OCI-LY3 (cell line): ENCODE measurements at regions not wholly inside any gene's neighbourhood (a gene's known extent, or its start where the extent isn't known, plus 50 kb on each side); places are given as distances from the start of the nearest gene placed in this dataset.
A peak's percentile ranks its signal among the peaks of the same experiment; 100 is the strongest.
"Not testable (repeated sequence)": the region's sequence is repeated elsewhere in the genome, so short reads cannot be mapped to it uniquely, and the experiment has no call there.

Source experiments
- H2AFZ ChIP-seq: fragments of 200-600, 300-600 bp; shearing (Covaris generic); 2 replicates; pipeline ENCODE4 v1.6.0; 2014; ENCODE audit warnings: antibody characterized with exemption, low read depth, low read length
- H3K27ac ChIP-seq: fragments of 200-600, 300-600 bp; sonication (generic); 2 replicates; pipeline ENCODE4 v1.5.1; 2014; ENCODE audit warnings: mild to moderate bottlenecking, low read length, moderate library complexity, mixed read lengths
- H3K27me3 ChIP-seq: fragments of 200-600, 300-600 bp; sonication (generic); 2 replicates; pipeline ENCODE4 v1.6.1; 2014; ENCODE audit warnings: low read depth, low read length, mixed read lengths
- H3K36me3 ChIP-seq: fragments of 200-600, 300-600 bp; sonication (generic); replicated peaks from 2 replicates; pipeline ENCODE3; 2014; ENCODE audit warnings: low read depth, low read length, mixed read lengths
- H3K4me1 ChIP-seq: fragments of 300-600, 200-600 bp; sonication (generic); 2 replicates; pipeline ENCODE4 v1.6.1; 2014; ENCODE audit warnings: low read length, mixed read lengths
- H3K4me2 ChIP-seq: fragments of 200-600, 300-600 bp; sonication (generic); 2 replicates; pipeline ENCODE4 v1.6.1; 2014; ENCODE audit warnings: low read length, mixed read lengths
- H3K4me3 ChIP-seq: fragments of 300-600, 200-600 bp; sonication (generic); 2 replicates; pipeline ENCODE4 v1.5.1; 2014; ENCODE audit warnings: antibody characterized with exemption, mild to moderate bottlenecking, low read length, moderate library complexity
- H3K79me2 ChIP-seq: fragments of 300-600, 200-600 bp; shearing (Covaris generic); 2 replicates; pipeline ENCODE4 v1.6.1; 2014; ENCODE audit warnings: mild to moderate bottlenecking, low read length, mixed read lengths
- H3K9ac ChIP-seq: fragments of 300-600, 200-600 bp; shearing (Covaris generic); 2 replicates; pipeline ENCODE4 v1.6.0; 2014; ENCODE audit warnings: mild to moderate bottlenecking, low read length, moderate library complexity
- H3K9me3 ChIP-seq: fragments of 200-600, 300-600 bp; shearing (Covaris generic); 2 replicates; pipeline ENCODE4 v1.6.1; 2014; ENCODE audit warnings: low read length, mixed read lengths; ENCODE audit not compliant: insufficient read depth
- H4K20me1 ChIP-seq: fragments of 200-600, 300-600 bp; sonication (generic); 2 replicates; pipeline ENCODE4 v1.6.1; 2016; ENCODE audit warnings: low read length, mixed read lengths; ENCODE audit not compliant: insufficient read depth
- CTCF ChIP-seq: fragments of 200-600, 300-600 bp; sonication (generic); IDR thresholded peaks from 2 replicates; pipeline ENCODE4 v1.5.1; 2014; ENCODE audit warnings: antibody characterized with exemption, low read length, low read depth

- 0 out of 2 replicates have a peak, but pooled peaks have one; percentile 34 for TF ChIP-seq CTCF
- H3K27me3 ChIP-seq, H3K4me3 ChIP-seq, H3K79me2 ChIP-seq, H3K9me3 ChIP-seq, H3K4me1 ChIP-seq, H4K20me1 ChIP-seq, H3K9ac ChIP-seq, H3K27ac ChIP-seq, H3K4me2 ChIP-seq, H2AFZ ChIP-seq, H3K36me3 ChIP-seq: not testable (repeated sequence)
Measured at GRCh38 chr20:29533566-29534177, 1723.8 kb upstream of the DEFB115 start.

DNA sequence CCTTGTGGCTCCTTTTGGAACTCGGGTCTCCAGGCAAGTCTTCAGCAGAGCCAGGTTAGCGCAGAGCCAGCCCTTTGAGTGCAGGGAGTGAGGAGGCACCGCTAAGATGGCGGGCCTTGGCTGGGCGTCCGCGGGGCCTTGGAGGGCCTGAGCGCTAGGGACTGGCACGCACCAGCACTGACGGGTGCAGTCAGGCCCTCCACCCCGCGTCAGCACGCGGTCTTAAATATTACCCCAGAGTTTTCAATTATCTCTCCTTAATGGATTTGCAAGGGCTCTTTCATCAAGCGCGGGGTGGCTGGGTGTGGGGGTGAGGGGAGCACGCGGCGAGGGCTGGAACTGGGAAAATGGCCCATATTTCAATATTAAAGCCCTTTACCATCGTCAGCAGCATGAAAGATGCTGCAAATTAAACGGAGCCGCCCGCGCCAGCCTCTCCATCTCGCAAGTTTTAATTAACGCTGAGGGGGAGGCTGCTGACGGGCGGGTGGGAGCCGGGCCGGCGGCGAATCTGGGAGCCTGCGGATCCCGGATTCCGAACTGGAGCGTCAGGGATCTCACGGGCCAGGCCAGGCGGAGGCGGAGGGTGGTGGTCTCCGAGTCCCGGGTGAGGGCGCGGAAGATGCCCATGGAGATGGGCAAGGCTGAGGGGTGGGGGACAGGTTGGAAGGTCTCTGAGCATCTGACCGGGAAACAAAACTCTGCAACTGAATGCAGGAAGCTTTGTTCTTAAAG lies 1690.4 kb upstream of the DEFB115 start:
- H3K4me3 ChIP-seq, H3K27ac ChIP-seq, H3K9me3 ChIP-seq, H4K20me1 ChIP-seq, H2AFZ ChIP-seq, H3K36me3 ChIP-seq, H3K9ac ChIP-seq, H3K4me1 ChIP-seq, H3K79me2 ChIP-seq, H3K4me2 ChIP-seq, H3K27me3 ChIP-seq: not testable (repeated sequence)

- not testable (repeated sequence) for H3K4me1 ChIP-seq, H3K27ac ChIP-seq, H3K4me2 ChIP-seq, H3K27me3 ChIP-seq, H3K9me3 ChIP-seq, H3K79me2 ChIP-seq, H3K4me3 ChIP-seq, H3K36me3 ChIP-seq, H2AFZ ChIP-seq, H4K20me1 ChIP-seq, H3K9ac ChIP-seq
Measured at GRCh38 chr20:29567671-29568070, 1689.8 kb upstream of the DEFB115 start.

- H3K9ac ChIP-seq, H4K20me1 ChIP-seq, H3K4me1 ChIP-seq, H3K27ac ChIP-seq, H2AFZ ChIP-seq, H3K36me3 ChIP-seq, H3K79me2 ChIP-seq, H3K27me3 ChIP-seq, H3K4me3 ChIP-seq, H3K9me3 ChIP-seq, H3K4me2 ChIP-seq: not testable (repeated sequence)
Measured at GRCh38 chr20:29570126-29570525, 1687.3 kb upstream of the DEFB115 start.

GRCh38 chr20:29589530-29589929 lies 1667.9 kb upstream of the DEFB115 start:
- not testable (repeated sequence) for H3K79me2 ChIP-seq

GRCh38 chr20:29604163-29604562 lies 1653.3 kb upstream of the DEFB115 start:
- H3K9ac ChIP-seq: not testable (repeated sequence)

More at GRCh38 chr20:29589530-29589929, 1667.9 kb upstream of the DEFB115 start:
- not testable (repeated sequence) for H3K4me3 ChIP-seq, H3K9me3 ChIP-seq, H4K20me1 ChIP-seq, H3K4me2 ChIP-seq, H3K9ac ChIP-seq, H3K27ac ChIP-seq, H3K4me1 ChIP-seq, H3K36me3 ChIP-seq, H3K27me3 ChIP-seq, H2AFZ ChIP-seq

GRCh38 chr20:29606171-29606570 lies 1651.3 kb upstream of the DEFB115 start:
- H3K27ac ChIP-seq, H4K20me1 ChIP-seq, H3K36me3 ChIP-seq, H3K27me3 ChIP-seq, H3K79me2 ChIP-seq, H3K4me1 ChIP-seq, H2AFZ ChIP-seq, H3K9ac ChIP-seq, H3K4me2 ChIP-seq, H3K4me3 ChIP-seq, H3K9me3 ChIP-seq: not testable (repeated sequence)

More at GRCh38 chr20:29604163-29604562, 1653.3 kb upstream of the DEFB115 start:
- not testable (repeated sequence) for H3K27me3 ChIP-seq, H3K27ac ChIP-seq, H3K4me3 ChIP-seq, H3K79me2 ChIP-seq, H3K9me3 ChIP-seq, H2AFZ ChIP-seq, H4K20me1 ChIP-seq, H3K4me2 ChIP-seq, H3K36me3 ChIP-seq, H3K4me1 ChIP-seq

- H3K4me2 ChIP-seq, H3K27ac ChIP-seq: not testable (repeated sequence)
Measured at GRCh38 chr20:29629395-29629794, 1628.1 kb upstream of the DEFB115 start.

More at GRCh38 chr20:29629395-29629794, 1628.1 kb upstream of the DEFB115 start:
- H3K4me3 ChIP-seq, H3K27me3 ChIP-seq, H3K4me1 ChIP-seq, H3K79me2 ChIP-seq, H3K9me3 ChIP-seq, H3K36me3 ChIP-seq, H4K20me1 ChIP-seq, H3K9ac ChIP-seq, H2AFZ ChIP-seq: not testable (repeated sequence)
